Choroid plexus epithelial cell (primary cell): ENCODE measurements at regions not wholly inside any gene's neighbourhood (a gene's known extent, or its start where the extent isn't known, plus 50 kb on each side); places are given as distances from the start of the nearest gene placed in this dataset.

Experiments used
- DNase-seq: peaks from one replicate; pipeline ENCODE4 v3.0.0-alpha.2; 2010; ENCODE audit warnings: low read depth
- H3K4me3 ChIP-seq: 2 replicates; pipeline ENCODE4 v1.5.1; 2011; ENCODE audit warnings: low read depth, mild to moderate bottlenecking, control low read depth, low read length, moderate library complexity
- TF ChIP-seq, protein P1 (sequence below): conservative IDR thresholded peaks from 2 replicates; pipeline ENCODE4 v1.5.1; 2011; ENCODE audit warnings: low read depth, mild to moderate bottlenecking, control low read depth, inconsistent platforms, low read length, moderate library complexity

DNA sequence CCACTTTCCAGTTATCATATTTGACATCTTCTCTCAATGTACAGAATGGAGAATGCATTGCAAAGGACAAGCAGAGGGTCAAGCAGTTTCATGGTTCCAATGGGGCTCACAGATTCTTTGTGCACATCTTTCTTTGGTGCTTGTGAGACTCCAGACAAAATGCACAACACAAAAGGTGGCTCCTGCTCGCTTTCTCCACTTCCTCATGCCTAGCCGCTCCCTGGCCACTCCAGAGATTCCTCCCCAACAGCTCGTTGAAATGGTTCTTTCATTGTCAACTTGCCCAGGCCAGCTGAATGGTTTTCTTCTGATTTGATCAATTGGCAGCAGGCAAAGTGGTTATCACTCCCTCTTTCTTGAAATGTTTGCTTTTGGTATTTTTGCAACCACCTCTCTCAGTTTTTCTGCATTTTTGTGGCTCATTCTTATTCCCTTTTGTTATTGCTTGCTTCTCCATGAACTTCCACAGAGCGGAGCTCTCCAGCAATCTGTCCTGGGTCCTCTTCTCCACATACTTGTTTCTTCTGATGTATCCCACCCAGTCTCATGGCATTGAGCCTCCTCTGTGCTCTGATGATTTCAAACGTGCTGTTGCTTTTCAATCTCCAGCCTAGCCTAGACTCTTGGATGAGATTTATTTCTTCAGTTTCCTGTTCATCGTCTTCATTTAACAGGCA is 507.8 kb upstream of the MKI67 start:
- DNase-seq: no peak
- H3K4me3 ChIP-seq: no peak overlapping the region
- TF ChIP-seq, protein P1, sequence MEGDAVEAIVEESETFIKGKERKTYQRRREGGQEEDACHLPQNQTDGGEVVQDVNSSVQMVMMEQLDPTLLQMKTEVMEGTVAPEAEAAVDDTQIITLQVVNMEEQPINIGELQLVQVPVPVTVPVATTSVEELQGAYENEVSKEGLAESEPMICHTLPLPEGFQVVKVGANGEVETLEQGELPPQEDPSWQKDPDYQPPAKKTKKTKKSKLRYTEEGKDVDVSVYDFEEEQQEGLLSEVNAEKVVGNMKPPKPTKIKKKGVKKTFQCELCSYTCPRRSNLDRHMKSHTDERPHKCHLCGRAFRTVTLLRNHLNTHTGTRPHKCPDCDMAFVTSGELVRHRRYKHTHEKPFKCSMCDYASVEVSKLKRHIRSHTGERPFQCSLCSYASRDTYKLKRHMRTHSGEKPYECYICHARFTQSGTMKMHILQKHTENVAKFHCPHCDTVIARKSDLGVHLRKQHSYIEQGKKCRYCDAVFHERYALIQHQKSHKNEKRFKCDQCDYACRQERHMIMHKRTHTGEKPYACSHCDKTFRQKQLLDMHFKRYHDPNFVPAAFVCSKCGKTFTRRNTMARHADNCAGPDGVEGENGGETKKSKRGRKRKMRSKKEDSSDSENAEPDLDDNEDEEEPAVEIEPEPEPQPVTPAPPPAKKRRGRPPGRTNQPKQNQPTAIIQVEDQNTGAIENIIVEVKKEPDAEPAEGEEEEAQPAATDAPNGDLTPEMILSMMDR: no peak

DNA sequence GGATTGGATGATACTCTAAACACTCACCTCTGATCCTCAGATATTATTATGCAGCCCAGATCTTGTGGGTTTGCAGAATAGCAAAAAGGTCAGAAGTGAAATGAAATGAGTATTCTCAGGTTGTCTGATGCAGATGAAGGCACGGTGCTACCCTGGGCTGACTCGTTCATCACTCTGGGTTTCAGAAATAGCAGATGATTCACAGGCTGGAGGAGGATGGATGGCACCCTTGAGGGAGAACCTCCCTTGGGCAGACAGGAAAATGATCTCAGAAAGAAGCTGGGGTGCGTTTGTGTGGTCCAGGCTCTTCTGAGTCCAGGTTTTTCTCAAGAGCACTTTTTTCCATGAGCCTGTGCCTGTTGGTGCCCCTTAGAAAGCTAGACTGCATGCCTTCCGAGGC is 515.8 kb upstream of the MKI67 start:
- no peak overlapping the region for H3K4me3 ChIP-seq
- TF ChIP-seq, protein P1: no peak
- DNase-seq: no peak

DNA sequence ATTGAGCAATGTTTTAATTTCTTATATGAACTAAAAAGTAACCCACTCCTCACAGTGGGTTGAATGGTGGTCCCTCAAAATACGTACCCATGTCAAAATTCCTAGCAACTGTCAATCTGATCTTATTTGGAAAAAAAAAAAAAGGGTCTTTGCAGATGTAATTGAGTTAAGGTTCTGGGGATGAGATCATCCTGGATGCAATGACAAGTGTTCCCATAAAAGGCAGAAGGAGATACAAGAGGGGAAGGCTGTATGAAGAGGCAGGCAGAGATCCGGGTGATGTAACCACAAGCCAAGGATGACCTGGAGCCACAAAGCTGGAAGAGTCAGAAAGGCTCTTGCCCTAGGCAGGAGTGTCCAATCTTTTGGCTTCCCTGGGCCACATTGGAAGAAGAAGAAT is 516.3 kb upstream of the MKI67 start:
- H3K4me3 ChIP-seq: no peak overlapping the region
- TF ChIP-seq, protein P1: no peak
- DNase-seq: no peak

DNA sequence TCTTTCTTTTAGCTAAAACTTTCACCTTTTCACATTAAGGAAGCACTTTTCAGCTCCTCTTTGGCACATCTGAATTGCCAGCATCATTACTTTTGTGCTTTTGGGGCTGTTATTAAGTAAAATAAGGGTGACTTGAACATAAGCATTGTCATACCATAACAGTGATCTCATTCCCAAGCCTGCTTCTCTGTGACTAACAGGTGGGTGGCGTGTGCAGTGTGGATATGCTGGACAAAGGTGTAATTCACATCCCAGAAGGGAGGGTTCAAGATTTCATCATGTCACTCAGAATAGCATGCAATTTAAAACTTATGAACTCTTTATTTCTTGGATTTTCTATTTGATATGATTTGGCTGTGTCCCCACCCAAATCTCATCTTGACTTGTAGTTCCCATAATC is 517.4 kb upstream of the MKI67 start:
- TF ChIP-seq, protein P1: no peak
- no peak for DNase-seq

DNA sequence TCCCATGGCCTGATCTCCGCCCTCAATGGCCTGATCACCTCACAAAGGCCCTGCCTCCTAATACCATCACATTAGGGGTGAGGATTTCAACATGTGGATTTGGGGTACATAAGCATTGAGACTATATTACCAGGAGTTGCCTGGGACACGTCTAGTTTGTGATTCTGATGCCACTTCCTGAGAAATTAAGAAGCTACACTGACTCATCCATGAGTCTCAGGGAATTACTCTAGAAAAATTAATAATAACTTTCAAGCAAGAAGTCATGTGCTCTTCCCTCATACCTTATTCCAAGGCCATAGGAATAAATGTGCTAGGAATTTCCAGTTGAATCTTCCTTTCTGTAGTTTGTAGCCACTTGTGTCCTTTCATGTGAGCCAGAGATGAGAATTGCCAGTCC is 519.3 kb upstream of the MKI67 start:
- no peak overlapping the region for H3K4me3 ChIP-seq
- DNase-seq: no peak
- TF ChIP-seq, protein P1: no peak

More for the DNA sequence above, 517.4 kb upstream of the MKI67 start:
- H3K4me3 ChIP-seq: no peak overlapping the region

DNA sequence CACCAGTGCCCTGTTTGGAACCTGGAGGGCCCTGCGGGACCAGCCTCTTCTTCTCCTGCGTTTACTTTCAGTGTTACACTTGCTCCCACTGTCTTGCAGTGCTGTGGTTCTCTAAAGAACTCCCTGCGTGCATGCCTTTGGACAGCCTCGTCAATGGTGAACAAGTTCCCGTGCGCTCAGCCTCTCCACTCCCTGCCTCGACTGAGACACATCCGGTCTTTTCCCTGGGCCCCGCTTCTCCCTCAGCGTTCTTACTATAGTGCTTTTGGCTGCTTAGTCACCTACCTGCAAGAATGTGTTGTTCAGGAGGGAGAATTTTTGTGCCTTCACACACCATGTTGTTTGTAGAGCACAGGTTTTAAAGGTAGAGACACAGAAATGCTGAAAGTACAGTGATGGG is 520.7 kb upstream of the MKI67 start:
- TF ChIP-seq, protein P1: no peak
- H3K4me3 ChIP-seq: no peak overlapping the region
- no peak for DNase-seq

DNA sequence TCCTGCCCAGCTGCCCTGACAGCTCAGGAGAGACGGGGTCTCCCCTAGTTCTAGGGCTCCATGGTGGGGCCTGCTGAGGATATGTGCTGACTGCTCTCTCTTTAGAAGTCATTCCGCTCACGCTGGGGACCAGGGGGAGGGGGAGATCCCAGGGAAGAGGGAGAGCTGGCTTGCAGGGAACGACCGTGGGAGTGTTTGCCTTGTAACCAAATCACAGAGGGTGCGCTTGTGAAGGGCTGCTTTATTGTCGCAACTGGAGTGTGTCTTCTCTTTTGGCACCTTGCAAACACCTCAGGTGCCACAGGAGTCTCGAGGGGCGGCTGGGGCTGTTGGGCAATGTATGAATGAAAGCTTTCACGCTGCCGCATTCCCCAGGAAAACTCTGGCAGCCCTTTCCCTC is 531.3 kb upstream of the MKI67 start:
- no peak for DNase-seq
- no peak overlapping the region for H3K4me3 ChIP-seq
- TF ChIP-seq, protein P1: no peak
